H4 (cell line): ENCODE measurements at regions not wholly inside any gene's neighbourhood (a gene's known extent, or its start where the extent isn't known, plus 50 kb on each side); places are given as distances from the start of the nearest gene placed in this dataset.
A peak's percentile ranks its signal among the peaks of the same experiment; 100 is the strongest.

Experiments
- DNase-seq: peaks from one replicate; pipeline ENCODE4 v3.0.0-alpha.2; 2015; ENCODE audit warnings: low spot score

DNA sequence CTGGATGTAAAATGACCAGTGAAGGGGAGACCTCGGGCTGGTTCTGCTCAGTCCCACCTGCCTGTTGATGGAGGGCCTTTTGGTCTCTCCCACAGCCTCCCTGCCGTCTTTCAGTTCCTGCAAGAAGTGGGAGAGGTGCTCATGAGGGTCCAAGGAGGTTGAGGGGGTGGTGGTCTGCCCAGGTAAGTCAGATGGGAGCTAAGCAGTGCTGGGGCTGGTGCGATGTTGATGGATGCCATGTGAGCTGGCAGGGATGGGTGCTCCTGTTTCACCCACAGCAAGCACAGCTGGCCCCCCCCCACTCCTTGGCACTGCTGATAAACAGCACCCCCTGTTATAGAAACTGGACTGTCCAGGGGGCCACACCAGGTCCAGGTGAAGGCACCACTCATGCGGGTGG lies 145.6 kb downstream of the NSG2 start:
- DNase-seq: no peak

DNA sequence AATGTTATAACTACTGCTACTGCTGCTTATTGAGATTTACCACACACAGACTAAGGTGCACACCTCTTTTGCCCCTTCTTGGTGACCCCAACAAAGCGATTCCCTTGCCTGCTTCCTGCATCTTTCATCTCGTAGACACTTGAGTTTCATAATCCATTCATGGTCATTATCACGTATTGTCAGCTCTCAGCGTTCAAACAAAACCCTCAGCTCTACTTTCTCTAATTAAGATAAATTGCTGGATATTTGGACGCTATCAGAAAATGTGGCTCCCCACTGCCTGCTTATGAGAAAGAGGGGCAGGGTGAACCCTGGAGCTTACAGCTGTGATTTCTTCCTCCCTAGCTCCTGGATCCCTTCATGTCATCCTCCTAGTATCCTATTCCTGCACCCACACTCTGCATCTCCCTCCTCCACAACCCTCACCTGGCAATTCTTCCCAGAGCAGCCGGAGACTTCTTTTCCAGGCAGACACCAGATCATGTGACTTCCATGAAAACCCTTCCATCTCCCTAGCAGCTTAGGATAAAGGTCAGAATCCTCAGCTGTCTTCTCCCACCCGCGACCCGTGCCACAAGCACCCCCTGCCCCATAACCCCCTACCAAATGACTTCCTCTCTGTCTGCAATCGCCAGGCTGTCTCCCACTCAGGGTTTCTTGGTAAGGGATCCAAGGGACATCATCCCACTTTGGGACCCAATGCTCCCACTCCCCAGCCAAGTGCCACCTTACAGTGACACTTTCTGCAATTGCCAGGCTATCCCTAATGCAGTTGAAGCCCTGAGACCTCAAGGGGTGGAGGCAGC lies 146.5 kb downstream of the NSG2 start:
- DNase-seq: no peak

DNA sequence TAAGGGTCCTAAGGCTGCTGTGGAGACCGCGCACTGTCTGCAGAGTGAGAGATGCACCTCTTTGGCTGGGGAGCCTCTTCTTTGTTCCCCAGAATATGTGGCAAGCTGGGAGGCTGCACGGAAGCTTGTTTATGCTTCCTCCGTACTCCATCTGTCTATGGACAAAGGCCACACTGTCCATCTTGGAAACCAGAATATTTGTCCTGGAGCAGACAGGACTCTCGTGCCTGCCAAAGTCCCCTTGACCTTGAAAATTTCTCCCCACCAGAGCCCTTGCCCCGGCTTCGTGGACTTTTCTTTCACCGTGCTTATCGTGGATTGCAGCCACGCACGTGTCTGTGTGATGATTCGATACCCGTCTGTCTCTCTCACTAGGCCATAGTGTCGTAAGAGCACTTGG lies 147.4 kb downstream of the NSG2 start:
- no peak for DNase-seq

GRCh38 chr5:174195517-174195916 lies 150.0 kb downstream of the NSG2 start:
- peak; percentile 21 for DNase-seq

GRCh38 chr5:174197929-174198328 lies 152.4 kb downstream of the NSG2 start:
- DNase-seq: no peak

- no peak for DNase-seq
These were observed 153.0 kb downstream of the NSG2 start for GRCh38 chr5:174198541-174198940.

DNA sequence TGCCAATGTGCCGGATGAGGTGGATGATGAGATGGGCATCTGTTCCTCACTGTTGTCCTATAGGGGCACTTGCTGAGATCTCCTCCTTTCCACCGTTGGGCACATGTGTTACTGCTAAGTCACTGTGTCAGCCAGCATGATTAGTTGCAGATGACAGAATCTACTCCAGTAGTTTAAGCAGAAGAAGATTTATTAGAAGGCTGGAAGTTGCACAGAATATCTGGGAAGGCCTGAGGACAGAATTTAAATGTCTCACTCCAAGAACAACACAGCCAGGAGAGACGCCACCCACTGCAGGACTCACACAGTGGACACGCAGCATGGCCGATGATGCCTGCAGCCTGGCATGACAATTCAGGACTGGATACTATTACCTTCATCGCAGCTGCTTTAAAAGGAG lies 157.5 kb downstream of the NSG2 start:
- no peak for DNase-seq

DNA sequence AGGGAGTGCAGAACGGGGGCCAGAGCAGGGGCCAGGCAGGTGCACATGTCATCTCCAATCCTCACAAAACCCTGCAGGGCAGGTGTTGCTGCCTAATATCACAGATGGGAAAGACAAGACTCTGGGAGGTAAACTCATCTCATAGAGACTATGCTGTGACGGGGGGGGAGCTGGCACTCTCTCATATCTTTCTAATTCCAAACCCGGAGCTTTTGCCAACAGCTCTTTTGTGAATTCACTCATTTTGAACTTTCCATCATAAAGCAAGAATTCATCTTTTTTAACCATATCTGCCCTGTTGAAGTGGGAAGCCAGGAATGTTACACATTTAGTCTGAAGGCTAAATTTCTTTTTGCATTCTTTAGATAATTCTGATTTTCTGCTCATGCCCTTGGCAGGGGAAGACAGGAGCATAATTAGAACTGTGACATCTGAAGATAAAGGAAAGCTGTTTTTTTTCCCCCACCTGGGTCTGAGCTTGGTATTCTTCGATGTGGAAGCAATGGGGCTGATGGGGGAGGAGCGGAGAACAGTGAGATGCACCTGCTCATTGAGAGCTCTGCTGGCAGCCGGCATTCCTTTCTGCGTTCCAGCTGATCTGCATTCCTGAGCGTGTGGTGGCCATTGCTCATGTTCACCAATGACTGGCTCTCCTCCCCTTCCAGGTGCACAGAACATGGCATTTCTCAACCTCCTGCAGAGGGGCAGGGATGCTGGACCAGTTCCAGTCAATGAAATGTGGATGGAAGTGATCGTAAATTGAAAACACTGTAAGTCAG lies 159.2 kb downstream of the NSG2 start:
- DNase-seq: no peak

DNA sequence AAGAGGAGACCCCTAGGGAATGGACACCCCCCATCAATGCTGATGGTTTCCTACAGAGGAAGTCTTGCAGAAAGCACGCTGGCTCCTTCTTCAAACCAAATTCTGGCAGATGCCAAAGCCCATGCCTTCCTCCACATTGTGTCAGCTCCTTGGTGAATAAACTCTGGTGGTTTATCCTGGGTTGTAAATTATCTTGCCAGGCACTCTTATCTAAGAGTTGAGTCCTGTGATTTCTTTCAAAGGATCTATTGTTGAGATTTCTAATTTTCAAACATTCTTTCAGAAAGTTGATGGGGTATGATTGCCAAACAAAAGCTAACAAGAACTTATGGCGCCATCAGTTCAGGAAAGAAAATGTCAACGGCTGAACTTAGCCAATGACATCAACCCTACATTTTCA lies 160.4 kb downstream of the NSG2 start:
- DNase-seq: no peak

DNA sequence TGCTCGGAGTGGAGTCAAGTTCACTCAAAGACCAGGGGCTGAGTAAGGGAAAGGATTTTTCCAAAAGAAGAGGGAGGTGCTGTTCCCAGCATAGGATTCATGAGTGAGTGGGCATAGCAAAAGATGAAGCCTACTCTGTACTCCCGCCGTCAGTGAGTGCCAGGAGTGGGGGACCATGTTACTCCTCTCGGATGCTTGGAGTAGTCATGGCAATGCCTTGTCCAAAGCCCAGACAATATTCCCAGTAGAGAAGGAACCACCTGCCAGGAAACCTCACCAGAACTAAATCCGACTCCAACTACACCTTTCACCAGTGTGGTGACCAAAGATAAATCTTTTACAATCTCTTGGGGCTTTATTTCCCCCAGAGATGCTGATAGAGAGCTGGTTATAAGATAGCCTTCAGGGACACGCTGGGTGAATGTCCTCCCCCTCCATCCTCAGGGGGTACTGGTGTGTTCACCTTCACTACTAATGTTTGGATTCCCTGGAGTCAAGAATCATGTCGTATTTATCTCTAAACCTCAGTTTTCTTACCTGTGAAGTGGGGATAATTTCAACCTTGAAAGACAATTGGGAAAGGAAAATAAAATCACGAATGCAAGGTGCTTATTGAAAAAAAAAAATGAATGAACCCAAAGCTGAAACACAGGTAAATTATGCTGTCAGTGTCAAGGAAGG lies 165.2 kb downstream of the NSG2 start:
- DNase-seq: no peak

GRCh38 chr5:174211277-174211626 lies 165.7 kb downstream of the NSG2 start:
- no peak for DNase-seq

DNA sequence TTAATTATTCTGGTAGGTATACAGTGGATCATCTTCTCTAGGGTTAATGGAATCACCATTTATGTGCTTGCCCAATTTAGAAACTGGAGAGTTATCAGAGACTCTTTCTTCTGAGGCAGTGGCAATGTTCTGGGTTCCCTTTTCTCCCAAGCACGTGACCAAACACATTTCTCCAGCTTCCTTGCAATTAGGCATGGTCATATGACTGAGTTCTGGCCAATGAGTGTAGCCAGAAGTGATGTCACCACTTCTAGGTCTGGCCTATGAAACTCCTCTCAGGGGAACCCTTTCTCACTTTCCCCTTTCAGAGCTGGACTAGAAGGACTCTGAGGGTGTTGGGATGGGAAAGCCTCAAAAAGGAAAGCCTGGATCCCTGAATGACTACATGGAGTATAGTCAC lies 172.0 kb downstream of the NSG2 start:
- no peak for DNase-seq

- no peak for DNase-seq
These were observed 172.7 kb downstream of the NSG2 start for GRCh38 chr5:174218162-174218561.

- no peak for DNase-seq
These were observed 174.9 kb downstream of the NSG2 start for GRCh38 chr5:174220417-174220816.

DNA sequence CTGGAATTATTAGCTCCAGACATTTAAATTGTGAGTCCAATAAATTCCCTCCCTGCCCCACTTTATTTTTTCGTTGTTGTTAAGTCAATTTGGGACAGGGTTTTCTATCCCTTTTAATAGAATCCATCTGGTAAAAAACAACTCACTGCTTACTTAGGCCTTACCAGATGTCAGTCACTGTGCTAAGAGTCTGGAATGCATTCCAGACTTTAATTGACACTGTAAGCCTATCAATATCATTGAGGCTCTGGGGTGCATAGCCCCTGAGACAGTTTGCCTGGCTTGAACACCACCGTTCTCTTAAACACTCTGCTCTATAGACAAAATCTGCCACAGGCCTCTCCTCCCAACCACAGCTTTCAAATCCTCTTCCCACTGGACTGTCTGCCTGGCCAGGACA lies 175.9 kb downstream of the NSG2 start:
- no peak for DNase-seq

DNA sequence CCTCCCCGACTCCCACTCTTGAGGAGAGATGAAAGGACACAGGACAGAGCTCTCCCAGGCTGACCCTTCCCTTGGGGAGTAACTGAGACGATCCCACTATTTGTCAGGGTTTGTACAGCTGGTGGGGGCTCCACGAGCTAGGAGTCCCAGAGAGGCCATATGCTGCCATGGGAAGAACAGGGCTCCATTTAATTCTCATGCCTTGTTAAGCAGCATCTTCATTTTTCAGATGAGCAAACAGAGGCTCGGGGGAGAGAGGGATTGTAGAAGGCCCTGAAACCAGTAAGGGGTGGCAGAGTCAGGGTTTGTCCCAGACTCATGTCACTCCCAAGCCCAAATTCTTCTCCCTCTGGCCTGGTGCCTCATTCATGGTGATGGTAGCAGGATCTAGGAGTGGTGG lies 176.4 kb downstream of the NSG2 start:
- no peak for DNase-seq

DNA sequence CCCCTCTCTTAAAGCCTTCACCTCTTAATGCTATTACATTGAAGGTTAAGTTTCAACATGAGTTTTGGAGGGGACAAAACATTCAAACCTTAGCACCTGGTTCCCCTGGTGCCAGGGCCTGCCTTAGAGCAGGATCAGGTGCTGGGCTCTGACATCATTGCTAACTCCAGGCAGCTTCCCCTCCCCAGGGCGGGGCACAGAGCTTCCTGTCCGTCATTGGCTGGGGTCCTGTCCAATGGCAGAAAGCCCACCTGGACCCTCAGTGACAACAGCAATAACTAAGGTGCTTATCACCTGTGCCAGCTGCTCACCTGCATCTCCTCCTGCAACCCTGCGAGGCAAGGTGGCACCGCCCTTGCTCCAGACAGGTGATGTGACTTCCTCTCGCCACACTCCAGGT lies 177.4 kb downstream of the NSG2 start:
- no peak for DNase-seq

- no peak for DNase-seq
These were observed 177.8 kb downstream of the NSG2 start for GRCh38 chr5:174223355-174223754.

DNA sequence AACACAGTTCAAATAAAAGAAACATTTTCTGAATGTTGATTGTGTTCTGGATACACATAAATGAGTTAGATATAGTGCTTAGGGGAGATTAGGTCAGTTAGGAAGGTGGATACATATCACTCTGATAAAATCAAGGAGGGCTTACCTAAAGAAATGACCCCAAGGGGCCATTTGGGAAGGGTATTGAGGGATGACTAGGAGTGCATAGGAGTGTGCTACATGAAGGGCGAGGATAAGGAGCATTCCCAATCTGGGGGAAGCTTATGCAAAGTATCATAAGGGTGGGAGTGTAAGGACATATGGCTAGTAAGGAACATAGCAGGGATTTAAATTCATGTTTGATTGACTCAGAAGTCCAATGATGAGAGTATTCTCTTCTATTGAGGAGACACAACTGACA lies 183.6 kb downstream of the NSG2 start:
- DNase-seq: no peak

GRCh38 chr5:174229514-174230370 lies 184.2 kb downstream of the NSG2 start:
- DNase-seq: peak; percentile 69

DNA sequence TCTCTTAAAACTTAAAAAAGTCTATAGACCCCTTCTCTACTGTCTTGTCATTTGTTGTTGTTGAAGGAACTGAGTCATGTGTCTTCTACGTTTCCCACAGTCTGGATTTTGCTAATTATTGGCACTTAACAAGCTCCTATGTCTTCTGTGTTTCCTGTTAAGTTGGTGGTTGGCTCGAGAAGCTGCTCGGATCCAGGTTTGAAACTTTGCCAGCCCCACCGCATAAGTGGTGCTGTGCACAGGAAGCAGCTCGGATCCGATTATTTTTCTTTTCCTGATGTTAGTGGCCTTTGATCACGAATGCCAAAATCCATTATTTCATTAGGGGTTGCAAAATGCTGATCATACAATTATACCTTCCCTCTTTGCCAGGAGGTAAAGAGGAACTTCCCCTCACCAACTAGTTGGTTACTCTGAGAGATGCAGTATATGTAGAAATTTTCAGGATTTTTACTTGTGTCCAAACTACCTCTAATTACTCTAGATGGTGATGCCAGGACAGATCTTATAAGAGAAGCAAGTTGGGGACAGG lies 186.5 kb downstream of the NSG2 start:
- DNase-seq: peak; percentile 83

DNA sequence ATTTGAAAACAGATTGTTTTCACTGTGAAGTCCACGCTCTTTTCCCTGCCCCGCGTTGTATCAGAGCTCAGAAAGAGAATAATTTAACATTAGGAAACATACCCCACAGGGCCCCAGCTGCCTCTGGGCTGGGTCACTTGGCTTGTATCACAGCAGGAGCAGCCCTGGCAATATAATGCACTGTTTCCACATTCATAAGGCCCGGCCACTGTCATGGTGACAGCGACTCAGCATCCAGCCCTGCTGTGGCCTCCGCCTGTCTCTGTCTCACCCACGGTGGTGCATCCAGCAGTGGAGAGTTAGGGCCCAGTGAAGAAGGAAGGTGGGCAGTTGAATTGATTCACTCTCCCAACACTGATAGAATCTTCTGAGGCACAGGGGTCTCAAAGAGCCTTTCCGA lies 188.9 kb downstream of the NSG2 start:
- DNase-seq: no peak
